IPS DF 6.9 (cell line): ENCODE measurements at regions not wholly inside any gene's neighbourhood (a gene's known extent, or its start where the extent isn't known, plus 50 kb on each side); places are given as distances from the start of the nearest gene placed in this dataset.

Experiments
- DNase-seq: peaks from one replicate; pipeline ENCODE4 v3.0.0-alpha.2; 2013; ENCODE audit warnings: low read depth, low spot score
- H3K27ac ChIP-seq: one replicate; pipeline ENCODE4 v1.5.1; 2013; ENCODE audit warnings: low read length, control low read depth
- H3K27me3 ChIP-seq: 2 replicates; pipeline ENCODE4 v1.6.1; 2013; ENCODE audit warnings: mild to moderate bottlenecking, low read length; ENCODE audit not compliant: control insufficient read depth, insufficient read depth
- H3K36me3 ChIP-seq: 2 replicates; pipeline ENCODE4 v1.6.1; 2013; ENCODE audit warnings: low read length; ENCODE audit not compliant: control insufficient read depth, insufficient read depth
- H3K4me1 ChIP-seq: 2 replicates; pipeline ENCODE4 v1.6.1; 2013; ENCODE audit warnings: low read length; ENCODE audit not compliant: control insufficient read depth, insufficient read depth
- H3K4me3 ChIP-seq: 2 replicates; pipeline ENCODE4 v1.5.1; 2013; ENCODE audit warnings: mild to moderate bottlenecking, low read length
- H3K9me3 ChIP-seq: 2 replicates; pipeline ENCODE4 v1.6.1; 2013; ENCODE audit warnings: low read length, inconsistent platforms; ENCODE audit not compliant: control insufficient read depth, insufficient read depth
- WGBS: extraction: QIAGEN DNeasy Blood & Tissue Kit; methylation state at CpG from one replicate; pipeline ENCODE4 v1.1.7; 2013; ENCODE audit warnings: mixed read lengths, missing lambda C conversion rate; ENCODE audit not compliant: insufficient read length, insufficient coverage; 5-methylcytosine and 5-hydroxymethylcytosine counted together

DNA sequence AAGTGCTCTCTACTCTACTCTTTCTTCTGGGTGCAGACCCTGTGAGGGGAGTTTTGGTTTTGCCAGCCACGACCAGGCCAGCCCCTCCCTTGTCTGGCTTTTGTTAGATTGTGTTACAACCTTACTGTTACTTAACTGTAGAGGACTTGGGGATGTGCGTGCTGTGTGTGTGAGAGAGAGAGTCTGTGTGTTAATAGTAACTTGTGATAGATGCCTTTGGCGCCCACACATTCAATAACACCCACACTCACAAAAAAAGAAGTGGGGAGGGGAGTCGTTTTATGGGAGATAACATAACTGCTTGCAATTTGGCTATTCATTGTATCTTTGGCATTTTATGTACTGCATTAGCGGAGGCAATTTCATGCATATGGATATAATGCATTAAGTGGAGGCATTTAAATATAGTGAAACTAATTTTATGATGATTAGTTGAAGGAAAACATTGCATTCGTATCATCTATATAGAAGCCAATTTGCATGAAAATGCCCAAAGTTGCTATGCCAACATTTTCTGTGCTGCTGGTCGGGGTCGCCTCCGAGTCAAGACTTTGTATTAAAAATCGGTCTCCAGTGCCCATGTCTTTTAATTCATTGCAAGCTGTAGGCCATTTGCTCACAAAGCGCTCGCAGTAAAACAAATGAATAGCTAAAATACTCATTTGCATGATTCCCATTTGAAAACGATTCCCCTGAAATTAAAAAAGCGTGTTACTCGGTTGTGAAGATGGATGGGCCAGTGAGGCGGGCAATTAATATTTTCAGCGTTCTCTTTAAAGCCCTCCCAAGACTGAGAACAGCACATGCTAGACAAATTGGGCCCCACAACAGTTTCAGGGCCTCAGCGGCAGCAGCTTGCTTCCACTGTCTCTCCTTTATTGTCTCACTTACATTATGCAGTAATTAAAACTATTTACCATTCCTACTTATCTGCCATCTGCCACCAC, 158.5 kb upstream of the SMAD3 start:
- Histone ChIP-seq H3K9me3 (no peaks in the 10 kb centered on the region), H3K27me3 (no peaks in the 10 kb centered on the region), H3K27ac (no peak overlapping the region), H3K4me3 (no peak overlapping the region), H3K4me1 (no peaks in the 10 kb centered on the region), H3K36me3 (no peaks in the 10 kb centered on the region)
- no CpG with 5 or more reads among the region's 18 CpGs for WGBS
- DNase-seq = no peak

DNA sequence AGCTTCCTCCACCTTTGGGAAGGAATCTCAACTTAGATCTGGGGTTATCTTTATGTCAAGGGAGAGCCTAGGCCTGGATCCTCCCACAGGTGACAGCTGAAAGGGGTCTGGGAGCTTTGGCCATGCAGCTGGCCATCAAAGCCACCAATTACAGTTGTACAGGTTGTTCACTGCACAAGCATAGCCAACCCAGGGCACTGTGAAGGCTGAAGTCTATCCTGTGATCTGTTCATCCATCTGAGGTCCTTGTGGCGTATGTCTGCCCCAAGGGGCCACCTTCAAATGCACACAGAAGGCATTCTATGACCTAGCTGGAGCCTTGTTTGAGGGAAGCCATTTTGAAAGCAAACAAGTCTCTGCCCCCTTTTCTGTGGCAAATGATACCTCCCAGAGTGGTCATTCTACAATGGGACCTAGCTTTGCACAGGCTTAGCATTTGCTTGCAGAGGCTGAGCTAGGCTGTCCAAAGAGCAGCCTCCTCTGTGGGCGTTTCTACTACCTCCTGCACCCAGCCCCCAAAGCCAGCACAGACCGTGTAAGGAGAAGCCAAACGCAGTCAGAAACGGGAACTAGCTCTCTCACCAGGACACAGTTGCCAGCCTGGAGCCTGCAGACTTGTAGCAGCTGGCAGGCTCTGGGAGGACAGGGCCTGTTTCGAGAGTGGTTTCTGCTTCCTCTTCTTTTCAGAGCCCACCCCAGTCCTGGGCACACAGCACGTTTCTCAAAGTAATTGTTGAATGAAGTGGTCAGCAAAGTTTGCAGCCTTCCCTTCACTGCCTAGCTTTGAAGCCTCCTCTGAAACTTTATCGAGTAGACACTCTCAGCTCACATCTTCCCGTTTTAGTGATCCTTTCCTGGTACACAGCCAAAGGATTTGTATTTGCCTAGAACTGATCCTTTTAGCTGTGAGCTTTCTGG, 157.3 kb upstream of the SMAD3 start:
- Histone ChIP-seq H3K27ac (no peak overlapping the region), H3K36me3 (no peaks in the 10 kb centered on the region), H3K27me3 (no peaks in the 10 kb centered on the region), H3K9me3 (no peaks in the 10 kb centered on the region), H3K4me3 (no peak overlapping the region), H3K4me1 (no peaks in the 10 kb centered on the region)
- no CpG with 5 or more reads among the region's 9 CpGs for WGBS
- no peak for DNase-seq

DNA sequence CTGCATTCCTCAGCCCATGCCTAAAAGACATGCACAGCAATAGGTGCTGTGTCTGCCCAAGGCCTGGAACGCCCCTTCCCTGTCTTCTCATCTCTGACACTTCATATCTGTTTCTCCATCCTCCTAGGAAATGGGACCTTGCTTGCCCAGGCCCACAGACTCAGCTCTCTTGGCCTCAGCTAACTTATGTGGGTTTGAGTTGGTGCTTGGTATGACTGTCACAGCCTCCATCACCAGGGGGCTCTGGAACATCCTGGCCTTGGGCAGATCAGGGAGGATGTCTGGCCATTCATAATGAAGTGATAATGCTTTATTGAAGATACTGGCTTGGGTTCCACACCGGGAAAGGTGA, 156.7 kb upstream of the SMAD3 start:
- H3K36me3 ChIP-seq = no peaks in the 10 kb centered on the region
- no peak overlapping the region for H3K27ac ChIP-seq
- H3K9me3 ChIP-seq = no peaks in the 10 kb centered on the region
- DNase-seq = no peak
- no peak overlapping the region for H3K4me3 ChIP-seq
- no peaks in the 10 kb centered on the region for H3K4me1 ChIP-seq
- no peaks in the 10 kb centered on the region for H3K27me3 ChIP-seq
- WGBS = no CpG with 5 or more reads among the region's 2 CpGs

DNA sequence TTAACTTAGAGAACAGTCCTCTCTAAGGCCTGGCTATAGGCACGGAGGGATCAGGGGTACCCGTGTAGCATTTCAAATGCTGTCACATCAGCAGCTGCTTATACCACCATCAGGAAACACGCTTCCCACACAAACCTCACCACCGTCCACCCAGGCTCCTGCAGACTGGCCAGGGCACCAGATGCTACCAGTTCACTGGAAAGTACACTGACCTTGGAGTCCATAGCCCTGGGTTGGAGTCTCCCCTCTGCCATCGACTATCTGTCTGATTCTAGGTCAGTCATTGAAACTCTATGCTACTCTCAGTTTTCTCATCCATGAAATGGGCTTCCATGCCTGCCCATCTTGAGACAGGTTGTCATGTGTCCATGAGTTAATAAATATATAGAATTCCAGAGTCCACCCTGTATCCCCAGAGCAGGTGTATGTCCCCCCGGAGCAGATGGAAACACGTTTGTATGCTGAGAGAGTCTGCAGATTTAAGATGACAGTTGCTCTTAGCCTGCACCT, 156.0 kb upstream of the SMAD3 start:
- no peaks in the 10 kb centered on the region for H3K36me3 ChIP-seq
- no peak overlapping the region for H3K27ac ChIP-seq
- WGBS = no CpG with 5 or more reads among the region's 7 CpGs
- no peak for DNase-seq
- no peaks in the 10 kb centered on the region for H3K9me3 ChIP-seq
- no peaks in the 10 kb centered on the region for H3K27me3 ChIP-seq
- H3K4me1 ChIP-seq = no peaks in the 10 kb centered on the region
- no peak overlapping the region for H3K4me3 ChIP-seq

DNA sequence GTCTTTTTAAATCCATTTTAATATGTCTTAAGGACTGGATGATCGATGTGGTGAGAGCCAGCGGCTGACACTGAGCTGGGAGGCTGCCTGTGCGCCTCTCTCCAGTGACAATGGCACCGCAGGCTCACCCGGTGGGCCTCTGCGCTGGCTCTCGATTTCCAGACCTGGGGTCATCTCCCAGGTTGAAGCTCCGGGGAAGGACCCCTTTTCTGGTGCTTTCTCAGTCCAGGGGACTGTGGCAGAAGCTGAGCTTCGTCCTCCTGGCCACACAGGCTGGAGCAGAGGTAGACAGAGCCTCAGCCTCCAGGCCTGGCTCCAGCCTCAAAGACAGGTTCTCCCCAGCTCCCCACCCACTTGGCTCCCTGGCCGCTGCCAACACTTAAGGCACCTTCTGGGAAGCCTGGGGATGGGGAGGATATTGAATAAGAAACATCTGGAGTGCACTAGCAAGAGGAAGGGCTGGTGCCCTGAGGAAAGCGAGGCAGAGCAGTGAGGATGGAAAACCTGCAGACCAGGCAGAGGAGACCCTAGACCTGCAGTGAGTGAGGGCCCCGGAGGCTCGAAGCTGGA, 154.2 kb upstream of the SMAD3 start:
- no CpG with 5 or more reads among the region's 13 CpGs for WGBS
- no peaks in the 10 kb centered on the region for H3K36me3 ChIP-seq
- H3K27ac ChIP-seq = no peak overlapping the region

DNA sequence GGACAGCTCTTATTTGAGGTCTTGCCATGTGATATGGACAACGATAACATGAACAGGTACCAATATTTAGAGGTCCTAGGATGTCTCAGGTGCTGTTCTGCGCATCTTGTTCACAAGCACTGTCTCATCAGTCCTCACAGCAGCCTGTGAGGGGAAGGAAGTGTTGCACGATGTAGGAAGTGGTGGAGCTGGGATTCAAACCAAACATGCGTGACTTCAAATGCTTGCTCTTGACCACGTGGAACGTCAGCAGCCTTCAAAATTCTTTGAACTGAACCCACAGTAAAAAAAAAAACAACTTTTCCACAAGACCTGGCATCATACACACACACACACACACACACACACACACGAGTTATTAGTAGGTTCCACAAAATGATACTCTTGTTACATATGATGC, 153.4 kb upstream of the SMAD3 start:
- no peaks in the 10 kb centered on the region for H3K4me1 ChIP-seq
- H3K9me3 ChIP-seq = no peaks in the 10 kb centered on the region
- no CpG with 5 or more reads among the region's 7 CpGs for WGBS
- H3K27me3 ChIP-seq = no peaks in the 10 kb centered on the region
- H3K36me3 ChIP-seq = no peaks in the 10 kb centered on the region
- DNase-seq = no peak
- H3K27ac ChIP-seq = no peak overlapping the region
- no peak overlapping the region for H3K4me3 ChIP-seq

More for the DNA sequence above, 154.2 kb upstream of the SMAD3 start:
- Histone ChIP-seq H3K4me1 (no peaks in the 10 kb centered on the region), H3K27me3 (no peaks in the 10 kb centered on the region), H3K9me3 (no peaks in the 10 kb centered on the region), H3K4me3 (no peak overlapping the region)
- no peak for DNase-seq

DNA sequence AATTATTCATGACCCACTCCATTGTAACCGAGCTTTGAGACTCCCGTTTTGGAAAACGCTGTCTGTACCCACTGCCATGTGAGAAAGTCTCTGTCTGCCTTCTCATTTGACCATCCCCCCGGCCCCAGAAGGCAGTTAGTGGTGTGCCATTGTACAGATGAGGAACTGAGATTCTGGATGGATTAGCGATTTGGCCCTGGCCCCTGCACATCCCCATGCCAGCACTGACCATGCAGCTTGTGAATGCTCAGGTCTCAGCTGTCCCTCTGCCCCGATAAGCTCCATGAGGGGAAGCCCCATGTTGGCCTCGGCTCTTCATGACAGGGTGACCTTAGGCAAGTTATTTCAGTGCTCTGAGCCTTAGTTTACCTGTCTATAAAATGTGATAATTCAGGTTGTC, 153.0 kb upstream of the SMAD3 start:
- Histone ChIP-seq H3K9me3 (no peaks in the 10 kb centered on the region), H3K27ac (no peak overlapping the region), H3K27me3 (no peaks in the 10 kb centered on the region), H3K4me3 (no peak overlapping the region), H3K36me3 (no peaks in the 10 kb centered on the region), H3K4me1 (no peaks in the 10 kb centered on the region)
- WGBS = no CpG with 5 or more reads among the region's 7 CpGs
- DNase-seq = no peak

DNA sequence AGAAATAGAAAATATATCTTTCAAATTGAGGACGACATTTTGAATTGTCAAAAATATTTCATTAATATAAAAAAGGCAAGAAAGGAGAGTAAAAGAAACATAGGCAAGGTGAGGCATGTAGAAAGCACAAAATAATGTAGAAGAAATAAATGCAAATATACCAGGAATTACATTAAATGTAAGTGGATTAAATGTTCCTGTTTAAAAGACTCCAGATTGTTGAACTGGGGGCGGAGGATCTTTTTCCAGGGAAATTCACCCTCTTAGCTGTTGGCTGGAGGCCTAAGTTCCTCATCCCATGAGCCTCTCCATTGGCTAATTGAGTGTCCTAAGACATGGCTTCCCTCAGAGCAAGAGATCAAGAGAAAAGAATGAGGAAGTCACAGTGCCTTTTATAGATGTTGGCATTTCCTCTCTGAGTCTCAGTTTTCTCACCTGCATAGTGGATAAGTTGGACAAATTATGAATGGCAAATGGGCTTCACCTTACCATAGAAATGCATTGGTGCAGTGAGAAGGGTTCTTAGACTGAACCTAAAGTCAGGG, 147.4 kb upstream of the SMAD3 start:
- H3K27me3 ChIP-seq = no peaks in the 10 kb centered on the region
- WGBS = no CpG with 5 or more reads among the region's 2 CpGs
- H3K4me1 ChIP-seq = no peaks in the 10 kb centered on the region
- no peaks in the 10 kb centered on the region for H3K9me3 ChIP-seq
- no peak overlapping the region for H3K4me3 ChIP-seq
- H3K36me3 ChIP-seq = no peaks in the 10 kb centered on the region
- DNase-seq = no peak
- H3K27ac ChIP-seq = no peak overlapping the region

DNA sequence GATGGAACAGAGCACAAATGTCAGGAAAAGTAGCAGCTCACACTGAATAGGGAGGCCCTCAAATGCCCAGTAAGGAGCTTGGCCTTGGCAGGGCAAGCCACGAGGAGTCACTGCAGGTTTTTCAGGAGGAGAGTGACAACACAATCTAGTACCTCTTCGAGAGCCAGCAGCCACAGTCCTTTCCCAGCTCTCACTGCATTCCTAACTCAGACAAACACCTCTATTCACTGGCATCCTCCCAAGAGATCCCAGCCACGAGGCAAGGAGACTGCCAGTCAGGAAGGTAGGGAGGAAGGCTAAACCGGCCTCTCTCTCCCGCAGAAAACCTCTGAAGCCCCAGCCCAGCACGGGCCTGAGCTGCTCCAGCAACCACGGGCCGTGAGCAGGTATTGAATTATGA, 146.0 kb upstream of the SMAD3 start:
- Histone ChIP-seq H3K36me3 (no peaks in the 10 kb centered on the region), H3K27me3 (no peaks in the 10 kb centered on the region), H3K4me1 (no peaks in the 10 kb centered on the region), H3K4me3 (no peak overlapping the region), H3K9me3 (no peaks in the 10 kb centered on the region), H3K27ac (no peak overlapping the region)
- no peak for DNase-seq
- no CpG with 5 or more reads among the region's 8 CpGs for WGBS

DNA sequence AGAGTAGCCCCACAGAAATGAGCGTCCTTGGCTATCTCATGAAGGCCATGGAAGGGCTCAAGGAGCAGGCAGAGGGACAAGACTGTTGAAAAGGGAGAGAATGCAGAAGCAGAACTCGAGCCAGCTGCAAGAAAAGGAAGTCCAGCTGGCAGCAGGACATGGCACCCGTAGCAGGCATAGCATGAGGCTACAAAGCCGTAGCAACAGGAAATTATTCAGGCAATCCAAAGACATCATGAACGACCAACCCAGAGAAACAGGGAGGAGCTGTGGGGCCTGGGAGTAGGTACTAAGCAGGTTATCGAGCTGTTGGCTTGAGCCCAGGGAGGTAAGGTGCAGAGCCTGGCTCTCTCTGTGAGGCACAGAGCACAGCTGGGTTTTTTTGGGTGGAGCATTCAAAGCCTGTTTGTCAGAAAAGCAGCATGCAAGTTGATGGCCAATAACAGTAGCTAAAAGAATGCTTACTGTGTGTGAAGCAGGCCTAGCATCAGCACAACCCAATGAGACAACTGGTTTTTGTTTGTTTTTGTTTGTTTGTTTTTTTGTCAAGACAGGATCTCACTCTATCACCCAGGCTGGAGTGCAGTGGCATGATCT, 144.0 kb upstream of the SMAD3 start:
- WGBS = no CpG with 5 or more reads among the region's 6 CpGs
- Histone ChIP-seq H3K4me1 (no peaks in the 10 kb centered on the region), H3K4me3 (no peak overlapping the region), H3K27me3 (no peaks in the 10 kb centered on the region), H3K27ac (no peak overlapping the region), H3K36me3 (no peaks in the 10 kb centered on the region), H3K9me3 (no peaks in the 10 kb centered on the region)
- no peak for DNase-seq
